Activated T-helper 17 cell treated with anti-CD3 and anti-CD28 coated beads, Interleukin-2, amount 50 U/mL, for 72 hours (primary cell): ENCODE measurements at regions not wholly inside any gene's neighbourhood (a gene's known extent, or its start where the extent isn't known, plus 50 kb on each side); places are given as distances from the start of the nearest gene placed in this dataset.

Source experiments
- ATAC-seq: fragments of 150-1000 bp; cut with Tn5 transposase; replicated peaks from 2 replicates; pipeline ENCODE4 v1.10.0; 2021; ENCODE audit warnings: mild to moderate bottlenecking, moderate library complexity
- H3K27ac Mint-ChIP-seq: one replicate; pipeline ENCODE4 v1.8.0; 2022; ENCODE audit warnings: mixed read lengths
- H3K27me3 Mint-ChIP-seq: one replicate; pipeline ENCODE4 v1.8.0; 2022; ENCODE audit warnings: mixed read lengths
- H3K36me3 Mint-ChIP-seq: one replicate; pipeline ENCODE4 v1.8.0; 2022; ENCODE audit warnings: low read depth, mild to moderate bottlenecking, mixed read lengths
- H3K4me1 Mint-ChIP-seq: one replicate; pipeline ENCODE4 v1.8.0; 2022; ENCODE audit warnings: mixed read lengths
- H3K4me3 Mint-ChIP-seq: one replicate; pipeline ENCODE4 v1.8.0; 2022; ENCODE audit warnings: mild to moderate bottlenecking, mixed read lengths
- H3K9me3 Mint-ChIP-seq: one replicate; pipeline ENCODE4 v1.8.0; 2022; ENCODE audit warnings: mixed read lengths

DNA sequence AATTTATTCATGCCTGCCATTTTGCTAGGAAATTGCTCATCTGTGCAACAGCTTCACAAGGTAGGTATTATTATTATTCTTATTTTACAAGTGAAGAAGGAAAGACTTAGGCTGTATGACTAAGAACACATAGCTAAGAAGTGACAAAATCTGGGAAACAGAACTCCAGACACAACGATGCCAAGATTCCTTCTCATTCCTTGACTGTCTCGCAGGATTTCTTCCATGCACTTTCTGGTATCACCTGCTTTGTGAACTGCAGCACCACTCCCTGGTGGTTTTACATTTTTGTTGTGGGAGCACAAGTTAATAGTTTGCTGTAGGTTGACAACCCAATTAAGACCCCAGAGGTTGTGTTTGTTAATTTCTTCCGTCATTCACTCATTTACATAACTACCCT is 188.5 kb downstream of the LACC1 start:
- Mint-ChIP-seq H3K27me3 (peaks cover 21% of the 10 kb centered on the region), H3K4me3 (no peak overlapping the region), H3K4me1 (no peaks in the 10 kb centered on the region), H3K9me3 (peaks cover 8% of the 10 kb centered on the region), H3K27ac (no peak overlapping the region), H3K36me3 (no peaks in the 10 kb centered on the region)
- no peak for ATAC-seq

DNA sequence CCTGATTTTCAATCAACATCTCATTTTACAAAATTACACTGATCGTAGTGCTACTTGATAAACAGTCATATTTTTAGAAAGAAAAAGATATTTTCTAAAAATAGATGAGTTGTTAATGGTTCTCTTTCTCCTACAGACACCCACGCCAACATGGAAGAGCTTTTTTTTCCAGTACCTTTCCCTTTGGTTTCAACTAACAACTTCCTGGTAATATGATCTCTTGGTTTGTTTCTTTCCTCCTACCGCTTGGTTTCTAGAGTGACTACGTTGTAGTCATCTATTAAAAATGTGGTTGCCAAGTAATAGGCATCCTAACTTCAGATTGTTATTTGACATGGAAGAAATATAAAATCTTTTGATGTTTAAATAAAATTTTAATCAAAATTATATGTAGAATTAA is 189.0 kb downstream of the LACC1 start:
- Mint-ChIP-seq H3K27ac (no peak overlapping the region), H3K36me3 (no peaks in the 10 kb centered on the region), H3K27me3 (peaks cover 19% of the 10 kb centered on the region), H3K9me3 (peaks cover 8% of the 10 kb centered on the region), H3K4me3 (no peak overlapping the region), H3K4me1 (no peaks in the 10 kb centered on the region)
- no peak for ATAC-seq

DNA sequence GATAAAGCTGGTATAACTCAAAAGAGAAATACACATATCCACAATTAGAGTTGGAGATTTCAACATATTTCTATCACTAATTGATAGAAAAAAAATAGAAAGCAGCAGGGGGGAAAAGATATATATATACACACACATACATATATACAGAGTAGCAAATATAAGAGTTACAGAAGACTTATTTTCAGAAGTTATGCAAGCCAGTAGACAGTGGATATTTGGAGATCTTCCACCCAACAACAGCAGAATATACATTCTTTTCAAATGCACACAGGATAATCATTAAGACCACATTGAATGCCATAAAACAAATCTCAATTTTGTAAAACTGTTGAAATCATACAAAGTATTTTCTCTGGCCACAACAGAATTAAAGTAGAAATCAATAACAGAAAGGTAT is 192.8 kb downstream of the LACC1 start:
- Mint-ChIP-seq H3K9me3 (peaks cover 8% of the 10 kb centered on the region), H3K4me3 (no peak overlapping the region), H3K4me1 (no peaks in the 10 kb centered on the region), H3K27me3 (peaks cover 14% of the 10 kb centered on the region), H3K27ac (no peak overlapping the region), H3K36me3 (no peaks in the 10 kb centered on the region)
- no peak for ATAC-seq

DNA sequence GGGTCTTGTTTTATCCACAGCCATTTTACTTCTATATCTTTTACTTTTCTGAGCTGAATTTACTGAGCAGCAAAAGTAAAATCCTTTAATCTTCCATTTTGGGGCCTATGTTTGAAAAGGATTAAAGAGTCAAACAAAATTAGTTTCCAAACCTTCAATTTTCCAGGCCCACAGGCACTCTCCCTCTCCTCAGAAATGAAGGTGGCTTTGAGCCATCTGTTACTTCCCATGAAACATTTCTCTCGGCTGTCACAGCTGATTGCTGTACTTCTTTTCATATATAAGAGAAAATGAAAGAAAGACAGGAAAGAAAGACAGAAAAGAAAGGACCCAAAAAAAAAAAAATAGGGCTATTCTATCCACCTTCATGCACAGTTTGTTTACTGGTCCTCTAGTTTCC is 194.9 kb downstream of the LACC1 start:
- peaks cover 4% of the 10 kb centered on the region for H3K9me3 Mint-ChIP-seq
- H3K27me3 Mint-ChIP-seq = peaks cover 7% of the 10 kb centered on the region
- H3K27ac Mint-ChIP-seq = no peak overlapping the region
- H3K4me3 Mint-ChIP-seq = no peak overlapping the region
- no peaks in the 10 kb centered on the region for H3K4me1 Mint-ChIP-seq
- H3K36me3 Mint-ChIP-seq = no peaks in the 10 kb centered on the region
- ATAC-seq = no peak

DNA sequence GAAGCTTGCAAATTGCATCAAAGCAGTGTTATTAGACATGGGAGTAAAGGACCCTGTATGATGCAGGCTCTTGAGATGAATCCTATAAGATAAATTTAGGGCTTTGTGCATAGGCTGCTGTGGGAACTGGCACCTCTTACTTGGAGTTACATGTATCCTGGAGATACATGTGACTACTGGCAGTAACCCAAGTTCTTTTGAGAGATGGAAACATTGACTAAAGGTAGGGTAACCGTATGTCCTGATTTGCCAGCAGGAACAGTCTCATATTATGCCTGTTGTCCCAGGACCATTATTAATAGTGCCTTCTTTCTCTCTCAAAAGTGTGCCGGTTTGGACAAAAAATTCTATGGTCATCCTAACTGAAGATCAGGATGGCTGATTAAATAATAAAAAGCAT is 195.4 kb downstream of the LACC1 start:
- no peak for ATAC-seq
- peaks cover 4% of the 10 kb centered on the region for H3K9me3 Mint-ChIP-seq
- H3K4me1 Mint-ChIP-seq = no peaks in the 10 kb centered on the region
- H3K27me3 Mint-ChIP-seq = peaks cover 4% of the 10 kb centered on the region
- H3K4me3 Mint-ChIP-seq = no peak overlapping the region
- H3K27ac Mint-ChIP-seq = no peak overlapping the region
- H3K36me3 Mint-ChIP-seq = no peaks in the 10 kb centered on the region

DNA sequence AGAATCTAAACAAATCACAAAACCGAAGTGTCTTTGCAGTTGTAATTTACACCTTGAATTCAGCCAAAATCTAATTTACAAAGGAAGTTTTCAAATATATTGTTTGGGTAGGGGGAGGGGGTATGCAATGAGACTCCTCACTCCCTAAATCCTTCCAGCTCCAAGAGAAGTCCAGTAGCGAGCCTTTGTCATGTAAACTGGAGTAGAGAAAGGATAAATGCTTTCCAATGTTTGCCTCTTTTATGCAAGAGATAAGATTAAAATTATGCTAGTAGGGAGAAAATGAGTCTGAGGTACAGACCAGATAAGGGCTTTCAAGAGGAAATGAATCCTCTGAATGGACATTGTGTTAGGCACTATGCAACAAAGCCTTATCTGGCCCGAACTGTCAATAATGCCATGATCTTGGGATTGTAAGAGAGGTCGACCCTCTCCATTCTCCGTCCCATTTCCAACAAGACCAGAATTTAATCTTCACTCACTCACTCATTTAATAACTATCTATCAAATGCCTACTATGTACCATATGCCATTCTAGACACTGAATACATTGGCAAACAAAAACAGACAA is 199.2 kb downstream of the LACC1 start:
- Mint-ChIP-seq H3K36me3 (no peaks in the 10 kb centered on the region), H3K27me3 (peaks cover 4% of the 10 kb centered on the region), H3K4me3 (no peak overlapping the region), H3K27ac (no peak overlapping the region), H3K9me3 (no peaks in the 10 kb centered on the region), H3K4me1 (no peaks in the 10 kb centered on the region)
- ATAC-seq = no peak

DNA sequence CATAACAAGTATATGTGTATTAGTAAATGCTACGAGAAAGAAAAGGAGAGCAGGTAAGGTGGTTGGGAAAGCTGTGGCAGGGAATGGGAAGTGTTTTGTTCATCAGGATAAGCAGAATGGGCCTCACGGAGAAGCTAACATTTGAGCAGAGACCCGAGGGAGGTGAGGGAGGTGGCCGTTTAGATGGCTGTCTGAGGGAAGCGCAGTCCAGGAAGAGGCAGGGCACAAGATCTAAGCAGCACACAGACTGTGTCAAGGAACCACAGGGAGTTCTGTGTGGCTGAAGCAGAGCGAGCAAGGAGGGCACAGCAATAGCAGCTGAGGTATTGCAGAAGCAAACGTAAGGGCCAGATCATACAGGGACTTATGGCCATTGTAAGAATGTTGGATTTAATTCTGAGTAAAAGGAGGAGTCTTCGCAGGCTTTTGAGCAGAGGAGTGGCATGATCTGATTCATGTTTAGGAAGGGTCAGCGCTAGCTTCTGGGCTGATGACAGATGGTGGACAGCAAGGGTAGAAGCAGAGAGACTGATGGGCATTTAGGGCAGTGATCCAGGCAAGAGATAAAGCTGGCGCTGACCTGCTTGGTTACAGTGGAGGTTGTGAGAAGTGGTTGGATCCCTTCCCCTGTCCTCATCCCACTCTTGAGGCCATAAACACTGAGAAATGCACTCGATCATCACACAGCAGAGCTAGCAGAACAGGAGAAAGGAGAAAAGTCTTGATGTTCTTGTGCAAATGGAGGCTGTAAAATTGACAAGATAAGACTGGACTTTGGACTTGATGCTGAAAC is 199.9 kb downstream of the LACC1 start:
- Mint-ChIP-seq H3K4me1 (no peaks in the 10 kb centered on the region), H3K27ac (no peak overlapping the region), H3K4me3 (no peak overlapping the region), H3K9me3 (no peaks in the 10 kb centered on the region), H3K36me3 (no peaks in the 10 kb centered on the region), H3K27me3 (peaks cover 5% of the 10 kb centered on the region)
- no peak for ATAC-seq

DNA sequence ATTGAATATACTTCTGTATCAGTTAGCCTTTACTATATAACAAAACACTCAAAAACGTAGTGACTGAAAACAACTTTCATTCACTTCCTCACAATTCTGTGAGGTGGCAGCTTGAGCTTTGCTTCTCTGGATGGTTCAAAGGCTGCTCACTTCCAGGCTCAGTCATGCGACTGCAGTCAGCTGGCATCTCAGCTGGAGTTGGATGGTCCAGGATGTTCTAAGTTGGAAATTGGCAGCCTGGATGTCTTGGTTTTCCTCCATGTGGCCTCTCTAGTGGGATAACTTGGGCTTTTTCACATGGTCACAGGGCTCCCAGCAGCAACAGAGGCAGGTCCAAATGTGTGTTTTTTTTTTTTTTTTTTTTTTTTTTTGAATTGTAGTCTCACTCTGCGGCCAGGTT is 204.4 kb downstream of the LACC1 start:
- H3K36me3 Mint-ChIP-seq = no peaks in the 10 kb centered on the region
- ATAC-seq = no peak
- H3K27ac Mint-ChIP-seq = no peak overlapping the region
- no peaks in the 10 kb centered on the region for H3K9me3 Mint-ChIP-seq
- H3K4me3 Mint-ChIP-seq = no peak overlapping the region
- H3K27me3 Mint-ChIP-seq = peaks cover 22% of the 10 kb centered on the region
- peaks cover 5% of the 10 kb centered on the region for H3K4me1 Mint-ChIP-seq

DNA sequence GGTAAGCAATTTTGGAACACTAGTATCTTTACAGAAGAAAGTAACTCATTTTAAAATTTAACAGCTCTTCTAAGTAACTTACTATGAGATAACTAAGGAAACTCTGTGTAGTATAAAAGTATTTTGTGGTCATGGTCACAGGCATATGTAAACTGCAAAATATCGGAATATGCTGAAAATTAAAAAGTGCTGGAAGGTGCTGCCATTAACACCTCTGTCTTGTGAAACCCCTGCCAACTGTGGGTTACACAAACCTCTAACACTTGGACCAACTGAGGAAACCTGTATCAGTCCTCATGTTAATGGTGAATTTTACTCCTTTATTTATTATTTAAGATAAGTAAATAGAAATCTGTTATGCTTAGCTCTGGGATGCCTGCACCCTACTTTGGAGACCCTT is 206.7 kb downstream of the LACC1 start:
- Mint-ChIP-seq H3K9me3 (no peaks in the 10 kb centered on the region), H3K4me1 (peaks cover 12% of the 10 kb centered on the region), H3K27ac (no peak overlapping the region), H3K36me3 (no peaks in the 10 kb centered on the region), H3K27me3 (peaks cover 22% of the 10 kb centered on the region), H3K4me3 (no peak overlapping the region)
- ATAC-seq = no peak

DNA sequence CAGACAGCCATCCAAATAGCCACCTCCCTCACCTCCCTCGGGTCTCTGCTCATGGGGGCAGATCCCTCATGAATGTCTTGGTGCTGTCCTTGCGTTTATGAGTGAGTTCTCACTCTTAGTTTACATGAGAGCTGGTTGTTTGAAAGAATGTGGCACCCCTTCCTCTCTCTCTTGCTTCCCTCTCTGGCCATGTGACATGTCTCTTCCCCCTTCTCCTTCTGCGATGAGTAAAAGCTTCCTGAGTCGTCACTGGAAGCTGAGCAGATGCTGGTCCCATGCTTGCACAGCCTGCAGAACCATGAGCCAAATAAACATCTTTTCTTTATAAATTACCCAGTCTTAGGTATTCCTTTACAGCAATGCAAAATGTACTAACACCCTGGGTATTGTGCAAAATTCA is 208.7 kb downstream of the LACC1 start:
- Mint-ChIP-seq H3K36me3 (no peaks in the 10 kb centered on the region), H3K4me3 (no peak overlapping the region), H3K9me3 (no peaks in the 10 kb centered on the region), H3K4me1 (peaks cover 12% of the 10 kb centered on the region), H3K27me3 (peaks cover 22% of the 10 kb centered on the region), H3K27ac (no peak overlapping the region)
- no peak for ATAC-seq

DNA sequence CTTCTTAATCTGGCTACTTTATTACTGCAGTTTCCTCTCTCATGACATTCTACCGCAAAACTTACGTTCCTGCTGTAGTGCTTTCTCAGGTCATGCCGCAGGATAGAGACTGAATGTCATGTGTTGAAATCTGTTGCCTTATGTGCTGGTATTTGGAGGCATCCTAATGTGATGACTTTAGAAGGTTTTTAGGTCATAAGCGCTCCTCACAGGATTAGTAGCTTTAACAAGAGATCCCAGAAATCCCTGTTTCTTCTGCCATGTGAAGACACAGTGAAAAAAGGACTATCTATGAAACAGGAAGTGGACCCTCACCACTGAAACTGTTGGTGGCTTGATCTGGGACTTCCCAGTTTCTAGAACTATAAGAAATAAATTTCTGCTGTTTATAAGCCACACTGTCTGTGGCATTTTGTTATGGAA is 209.3 kb downstream of the LACC1 start:
- Mint-ChIP-seq H3K4me3 (no peak overlapping the region), H3K36me3 (no peaks in the 10 kb centered on the region), H3K4me1 (peaks cover 12% of the 10 kb centered on the region), H3K9me3 (no peaks in the 10 kb centered on the region), H3K27me3 (peaks cover 22% of the 10 kb centered on the region), H3K27ac (peak overlapping the region; percentile 9)
- ATAC-seq = peak; percentile 49

DNA sequence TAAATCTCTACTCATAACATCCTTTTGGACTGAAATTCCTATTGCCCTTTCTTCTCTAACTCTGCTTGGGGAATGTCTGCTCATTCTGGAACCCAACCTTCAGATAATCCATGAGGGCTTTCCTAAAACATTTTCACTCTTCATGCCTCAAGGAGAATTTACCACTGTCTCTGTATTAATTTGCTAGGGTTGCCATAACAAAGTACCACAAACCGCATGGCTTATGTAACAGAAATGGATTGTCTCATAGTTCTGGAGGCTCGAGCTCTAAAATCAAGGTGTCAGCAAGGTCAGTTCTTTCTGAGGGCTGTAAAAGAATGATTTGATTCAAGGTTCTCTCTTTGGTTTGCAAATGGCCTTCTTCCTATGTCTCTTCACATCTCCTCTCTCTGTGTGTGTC is 209.7 kb downstream of the LACC1 start:
- H3K4me3 Mint-ChIP-seq = no peak overlapping the region
- H3K4me1 Mint-ChIP-seq = peaks cover 12% of the 10 kb centered on the region
- peak overlapping the region; percentile 9 for H3K27ac Mint-ChIP-seq
- H3K36me3 Mint-ChIP-seq = no peaks in the 10 kb centered on the region
- H3K27me3 Mint-ChIP-seq = peaks cover 25% of the 10 kb centered on the region
- peak; percentile 31 for ATAC-seq
- H3K9me3 Mint-ChIP-seq = no peaks in the 10 kb centered on the region

DNA sequence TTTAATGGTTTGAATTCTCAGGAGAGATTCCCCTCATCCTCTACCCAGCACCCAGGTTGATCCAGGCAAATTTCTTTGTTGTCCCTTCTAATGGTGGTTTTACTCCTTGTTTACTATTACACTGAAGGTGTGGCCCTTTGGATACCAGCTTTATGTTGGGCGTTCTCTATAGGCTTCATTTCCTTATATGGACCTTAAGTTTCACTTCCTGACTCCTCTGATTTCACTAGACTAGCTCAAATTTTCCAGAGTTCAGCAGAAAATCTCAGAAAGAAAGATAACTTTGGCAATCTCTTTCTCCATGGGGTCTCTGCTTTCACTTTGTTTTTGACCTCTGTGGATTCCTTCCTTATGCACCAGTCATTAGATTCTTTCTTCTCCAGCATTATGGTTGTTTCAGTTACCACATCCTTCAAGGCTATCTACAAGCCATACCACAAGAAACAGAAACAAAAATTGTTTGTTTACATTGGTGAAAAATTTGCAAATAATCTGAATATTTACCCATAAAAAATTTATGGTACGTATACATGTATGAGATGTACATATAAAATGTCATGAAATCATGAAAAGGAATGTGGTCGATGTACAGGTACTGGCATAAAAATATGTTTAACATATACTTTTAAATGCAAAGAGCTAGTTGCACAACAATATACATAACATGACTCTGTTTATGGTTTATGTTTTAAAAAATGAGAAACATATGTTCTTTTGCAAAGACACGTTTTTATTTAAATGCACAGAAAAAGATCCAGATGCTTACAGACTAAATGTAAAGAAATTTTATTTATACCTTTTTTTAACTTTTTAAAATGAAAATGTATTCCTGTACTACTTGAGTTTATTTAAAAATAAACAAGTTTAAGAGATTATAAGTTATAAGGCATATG is 212.6 kb downstream of the LACC1 start:
- peaks cover 12% of the 10 kb centered on the region for H3K4me1 Mint-ChIP-seq
- no peak for ATAC-seq
- H3K4me3 Mint-ChIP-seq = no peak overlapping the region
- no peaks in the 10 kb centered on the region for H3K9me3 Mint-ChIP-seq
- no peak overlapping the region for H3K27ac Mint-ChIP-seq
- H3K27me3 Mint-ChIP-seq = peaks cover 23% of the 10 kb centered on the region
- H3K36me3 Mint-ChIP-seq = no peaks in the 10 kb centered on the region

DNA sequence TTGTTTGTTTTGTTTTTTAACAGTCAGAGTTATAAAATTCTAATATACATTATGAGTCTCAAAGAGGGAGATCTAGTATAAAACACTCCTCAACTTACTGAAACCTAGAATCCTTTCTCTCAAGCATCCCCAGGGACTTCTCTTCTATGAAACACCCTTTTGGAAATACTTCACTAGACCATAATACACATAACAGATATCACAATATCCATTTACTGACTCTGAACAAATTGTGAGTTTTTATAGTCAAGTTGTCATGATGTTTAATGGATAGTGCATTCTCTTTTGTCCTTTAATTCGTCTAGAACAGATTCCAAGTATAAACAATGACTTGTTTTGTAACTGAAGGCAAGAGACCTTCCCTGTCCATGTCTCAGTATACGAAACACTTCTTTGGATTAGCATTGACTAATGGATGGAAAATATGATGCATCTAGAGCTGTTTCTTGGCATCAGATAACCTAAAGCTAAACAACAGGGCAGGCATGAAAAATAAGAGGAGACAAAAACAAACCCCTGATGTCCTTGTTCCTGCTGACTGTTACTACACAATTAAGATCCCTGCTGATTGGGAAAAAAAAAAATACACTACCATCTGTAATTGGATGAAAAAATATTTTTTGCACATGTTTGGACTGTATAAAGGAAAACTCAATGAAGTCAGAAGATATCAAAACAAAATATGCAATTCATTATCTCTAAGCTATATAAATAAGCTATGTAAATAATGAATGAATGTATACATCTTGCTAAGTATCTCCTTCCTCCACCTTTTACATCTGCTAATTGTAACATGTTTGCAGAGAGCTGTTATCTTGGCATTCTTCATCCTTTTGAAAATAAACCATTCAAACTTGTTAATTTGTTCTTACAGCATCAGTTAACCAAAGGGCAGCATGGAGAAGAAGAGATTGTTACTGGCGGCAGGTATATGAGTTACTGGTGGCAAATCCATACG is 214.2 kb downstream of the LACC1 start:
- ATAC-seq = no peak
- Mint-ChIP-seq H3K27ac (no peak overlapping the region), H3K4me3 (no peak overlapping the region), H3K9me3 (no peaks in the 10 kb centered on the region), H3K36me3 (no peaks in the 10 kb centered on the region), H3K4me1 (peaks cover 10% of the 10 kb centered on the region), H3K27me3 (peaks cover 14% of the 10 kb centered on the region)
